Cardiac muscle cell (in vitro differentiated cells and primary cell): ENCODE measurements at regions not wholly inside any gene's neighbourhood (a gene's known extent, or its start where the extent isn't known, plus 50 kb on each side); places are given as distances from the start of the nearest gene placed in this dataset.

Source experiments
- DNase-seq, 2 donors: peaks; one replicate each; pipeline versions ENCODE4 v3.0.0 to v3.0.0-alpha.2; 2010 to 2017; ENCODE audit warnings: low read depth in 1 of 2, low spot score in 1 of 2
- H3K27ac ChIP-seq: fragments of 200-600 bp; sonication (generic); 2 replicates; pipeline ENCODE4 v1.5.1; 2016
- H3K27me3 ChIP-seq: fragments of 200-600 bp; sonication (generic); 2 replicates; pipeline ENCODE4 v1.6.0; 2016; ENCODE audit warnings: control low read depth
- H3K36me3 ChIP-seq: fragments of 200-600 bp; sonication (generic); 2 replicates; pipeline ENCODE4 v1.5.1; 2016; ENCODE audit warnings: control low read depth
- H3K4me1 ChIP-seq: fragments of 200-600 bp; sonication (generic); 2 replicates; pipeline ENCODE4 v1.8.1; 2017; ENCODE audit warnings: low read depth, mild to moderate bottlenecking, mixed run types
- H3K4me3 ChIP-seq: fragments of 200-600 bp; sonication (generic); 2 replicates; pipeline ENCODE4 v1.5.1; 2016; ENCODE audit warnings: mild to moderate bottlenecking
- H3K9me3 ChIP-seq: fragments of 200-600 bp; sonication (generic); 2 replicates; pipeline ENCODE4 v1.5.1; 2017; ENCODE audit warnings: low read depth, mild to moderate bottlenecking, control low read depth
- TF ChIP-seq, protein P1 (sequence below): IDR thresholded peaks from 2 replicates; pipeline ENCODE4 v1.5.1; 2012; ENCODE audit warnings: low read depth, mild to moderate bottlenecking, low read length

DNA sequence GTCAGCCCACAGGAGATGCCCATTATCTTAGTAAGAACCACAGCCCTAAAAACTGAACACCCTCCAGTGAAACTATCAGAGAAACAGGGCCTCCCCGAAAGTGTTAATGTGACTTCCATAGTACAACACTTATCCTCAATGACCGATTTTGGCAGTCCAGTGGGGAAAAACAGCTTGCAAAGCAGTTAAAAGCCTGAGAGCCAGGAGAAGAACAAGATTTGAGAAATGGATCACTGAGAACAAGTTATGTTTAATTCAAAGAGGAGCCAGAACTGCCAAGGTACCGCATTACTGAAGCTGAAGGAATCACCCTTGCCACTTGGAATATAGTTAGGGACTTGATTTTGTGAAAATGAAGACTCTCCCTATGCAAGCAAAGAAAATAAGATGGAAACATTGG lies 236.9 kb downstream of the QKI start:
- no peaks in the 10 kb centered on the region for H3K9me3 ChIP-seq
- no peaks in the 10 kb centered on the region for H3K36me3 ChIP-seq
- H3K27ac ChIP-seq: no peak overlapping the region
- TF ChIP-seq, protein P1, sequence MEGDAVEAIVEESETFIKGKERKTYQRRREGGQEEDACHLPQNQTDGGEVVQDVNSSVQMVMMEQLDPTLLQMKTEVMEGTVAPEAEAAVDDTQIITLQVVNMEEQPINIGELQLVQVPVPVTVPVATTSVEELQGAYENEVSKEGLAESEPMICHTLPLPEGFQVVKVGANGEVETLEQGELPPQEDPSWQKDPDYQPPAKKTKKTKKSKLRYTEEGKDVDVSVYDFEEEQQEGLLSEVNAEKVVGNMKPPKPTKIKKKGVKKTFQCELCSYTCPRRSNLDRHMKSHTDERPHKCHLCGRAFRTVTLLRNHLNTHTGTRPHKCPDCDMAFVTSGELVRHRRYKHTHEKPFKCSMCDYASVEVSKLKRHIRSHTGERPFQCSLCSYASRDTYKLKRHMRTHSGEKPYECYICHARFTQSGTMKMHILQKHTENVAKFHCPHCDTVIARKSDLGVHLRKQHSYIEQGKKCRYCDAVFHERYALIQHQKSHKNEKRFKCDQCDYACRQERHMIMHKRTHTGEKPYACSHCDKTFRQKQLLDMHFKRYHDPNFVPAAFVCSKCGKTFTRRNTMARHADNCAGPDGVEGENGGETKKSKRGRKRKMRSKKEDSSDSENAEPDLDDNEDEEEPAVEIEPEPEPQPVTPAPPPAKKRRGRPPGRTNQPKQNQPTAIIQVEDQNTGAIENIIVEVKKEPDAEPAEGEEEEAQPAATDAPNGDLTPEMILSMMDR: no peak
- H3K4me1 ChIP-seq: no peaks in the 10 kb centered on the region
- no peaks in the 10 kb centered on the region for H3K27me3 ChIP-seq
- no peak overlapping the region for H3K4me3 ChIP-seq
- no peak for DNase-seq

DNA sequence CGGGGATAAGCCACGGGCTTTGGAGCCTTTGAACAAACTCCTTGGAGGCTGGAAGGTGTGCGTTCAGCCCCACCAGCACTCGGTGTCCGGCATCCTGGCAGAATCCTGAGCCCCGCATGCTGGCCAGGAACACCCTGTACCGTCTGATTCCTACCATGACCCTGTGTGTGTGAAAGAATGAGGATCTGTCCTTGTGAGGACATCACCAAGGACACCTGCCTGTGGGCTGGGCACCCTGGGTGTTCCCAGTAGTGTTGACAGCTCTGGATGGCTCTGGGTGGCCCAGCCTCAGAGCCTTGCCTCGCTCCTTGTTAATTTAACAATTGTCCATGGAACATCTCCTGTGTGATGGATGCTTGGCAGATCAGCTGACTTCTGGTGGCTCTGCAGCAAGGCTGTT lies 234.3 kb downstream of the QKI start:
- H3K9me3 ChIP-seq: no peaks in the 10 kb centered on the region
- no peaks in the 10 kb centered on the region for H3K4me1 ChIP-seq
- no peak overlapping the region for H3K27ac ChIP-seq
- no peak for DNase-seq
- H3K27me3 ChIP-seq: no peaks in the 10 kb centered on the region
- no peak overlapping the region for H3K4me3 ChIP-seq
- TF ChIP-seq, protein P1: no peak
- H3K36me3 ChIP-seq: no peaks in the 10 kb centered on the region

DNA sequence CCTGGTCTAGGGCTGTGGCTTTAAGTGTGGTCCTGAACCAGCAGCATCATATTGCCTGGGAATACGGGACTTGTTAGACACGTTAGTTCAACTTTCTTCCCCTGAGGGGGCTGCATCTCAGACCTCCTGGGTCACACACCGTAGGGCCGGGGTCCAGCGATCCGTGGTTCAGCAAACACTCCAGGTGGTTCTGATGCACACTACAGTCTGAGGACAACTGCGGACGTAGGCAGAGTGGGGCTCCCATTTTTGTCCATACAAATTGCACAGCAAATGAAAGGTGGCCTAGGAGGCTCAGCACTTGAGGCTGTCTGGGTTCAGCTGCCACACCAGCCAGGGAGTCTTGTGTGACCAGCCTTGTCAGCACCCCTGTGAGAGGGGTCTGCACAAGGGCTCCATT lies 233.1 kb downstream of the QKI start:
- Histone ChIP-seq H3K9me3 (no peaks in the 10 kb centered on the region), H3K36me3 (no peaks in the 10 kb centered on the region), H3K27ac (no peak overlapping the region), H3K4me3 (no peak overlapping the region), H3K4me1 (no peaks in the 10 kb centered on the region), H3K27me3 (no peaks in the 10 kb centered on the region)
- no peak for DNase-seq
- TF ChIP-seq, protein P1: no peak

DNA sequence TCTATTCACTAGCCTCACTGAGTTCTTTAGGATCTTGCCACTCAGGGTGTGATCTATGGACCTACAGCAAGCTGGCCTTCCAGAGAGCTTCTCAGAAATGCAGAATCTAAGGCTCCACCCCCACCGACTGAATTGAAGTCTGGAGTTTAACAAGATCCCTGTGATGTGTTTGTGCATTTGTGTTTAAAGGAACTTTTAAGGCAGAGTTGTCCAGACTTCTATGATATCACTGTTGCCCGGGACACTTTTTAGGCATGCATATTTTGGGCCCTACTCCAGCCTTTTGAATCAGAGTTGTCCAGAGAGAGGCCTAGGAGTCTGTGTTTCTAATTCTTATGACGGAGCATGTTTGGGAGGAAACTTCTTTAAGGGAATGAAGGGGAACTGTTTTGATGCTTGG lies 232.3 kb downstream of the QKI start:
- no peaks in the 10 kb centered on the region for H3K27me3 ChIP-seq
- H3K27ac ChIP-seq: no peak overlapping the region
- TF ChIP-seq, protein P1: no peak
- no peaks in the 10 kb centered on the region for H3K4me1 ChIP-seq
- H3K4me3 ChIP-seq: no peak overlapping the region
- no peaks in the 10 kb centered on the region for H3K36me3 ChIP-seq
- no peak for DNase-seq
- H3K9me3 ChIP-seq: no peaks in the 10 kb centered on the region

DNA sequence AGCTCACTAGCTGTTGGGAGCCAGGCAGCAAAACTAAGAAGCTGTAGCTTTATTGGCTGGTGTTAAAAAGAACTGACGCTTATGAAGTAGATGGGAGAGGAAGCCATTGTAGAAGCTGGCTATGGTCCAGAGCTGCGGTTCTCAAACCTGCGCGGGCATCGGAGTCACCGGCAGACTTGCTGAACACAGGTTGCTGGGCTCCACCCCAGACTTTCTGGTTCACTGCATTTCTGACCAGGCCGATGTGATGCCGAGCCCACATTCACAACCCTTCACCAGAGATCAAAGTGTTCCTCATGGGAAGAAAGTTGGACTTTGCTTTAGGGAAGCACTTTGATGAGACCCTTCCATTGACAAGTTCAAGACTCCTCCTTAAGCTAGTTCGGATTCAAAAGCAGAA lies 231.6 kb downstream of the QKI start:
- TF ChIP-seq, protein P1: no peak
- no peaks in the 10 kb centered on the region for H3K27me3 ChIP-seq
- no peak for DNase-seq
- no peaks in the 10 kb centered on the region for H3K4me1 ChIP-seq
- H3K36me3 ChIP-seq: no peaks in the 10 kb centered on the region
- no peak overlapping the region for H3K27ac ChIP-seq
- H3K4me3 ChIP-seq: no peak overlapping the region
- H3K9me3 ChIP-seq: no peaks in the 10 kb centered on the region

DNA sequence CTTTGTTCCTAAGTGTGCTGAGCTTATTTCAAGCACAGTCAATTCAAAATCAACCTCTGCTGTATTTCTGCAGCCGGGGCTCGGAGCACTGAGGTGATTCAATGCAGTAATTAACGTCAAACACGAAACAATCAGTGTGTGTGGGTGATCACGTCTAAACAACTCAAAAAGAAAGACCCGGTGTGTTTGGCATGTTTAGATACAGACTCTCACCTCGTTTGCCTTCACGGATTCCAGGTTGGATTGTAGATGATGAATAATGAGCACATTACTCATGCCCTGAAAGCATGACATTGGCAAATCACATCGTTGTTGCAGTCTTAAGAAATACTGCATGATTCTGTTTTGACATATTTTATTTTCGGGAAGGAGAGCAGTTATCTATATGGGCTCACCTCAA lies 231.0 kb downstream of the QKI start:
- Histone ChIP-seq H3K36me3 (no peaks in the 10 kb centered on the region), H3K4me1 (no peaks in the 10 kb centered on the region), H3K27me3 (no peaks in the 10 kb centered on the region), H3K4me3 (no peak overlapping the region), H3K27ac (no peak overlapping the region), H3K9me3 (no peaks in the 10 kb centered on the region)
- no peak for DNase-seq
- TF ChIP-seq, protein P1: no peak
